IMR-90 (cell line): ENCODE measurements at regions not wholly inside any gene's neighbourhood (a gene's known extent, or its start where the extent isn't known, plus 50 kb on each side); places are given as distances from the start of the nearest gene placed in this dataset.

Source experiments
- ATAC-seq: fragments of 200-7000 bp; cut with Tn5 transposase; 2 replicates; pipeline ENCODE4 v1.9.1; 2020; ENCODE audit warnings: low read depth, mild to moderate bottlenecking, moderate library complexity
- BruUV-seq: library from RNA; stranded (reverse); fragments of 400-500 nt; replicated peaks from 2 replicates; lab custom pipeline; 2021; lab: Mats Ljungman, UMichigan
- CTCF ChIA-PET: fragments of 300-600 bp; formaldehyde crosslinking; extraction: SDS; loops from one replicate; lab custom pipeline; 2021; ENCODE audit warnings: antibody characterized with exemption; lab: Yijun Ruan, JAX
- POLR2A ChIA-PET: fragments of 300-600 bp; sonication (Branson Sonifier 250); formaldehyde crosslinking; loops from one replicate; lab custom pipeline; 2022; ENCODE audit warnings: antibody characterized with exemption; ENCODE audit not compliant: unreplicated experiment; lab: Charles Lee
- DNase-seq: peaks from one replicate; pipeline ENCODE4 v3.0.0; 2013
- H2AFZ ChIP-seq: replicated peaks from 2 replicates; pipeline ENCODE3; 2013; ENCODE audit warnings: low read length, mild to moderate bottlenecking; ENCODE audit not compliant: poor library complexity
- H2AK5ac ChIP-seq: 2 replicates; pipeline ENCODE4 v1.6.1; 2013; ENCODE audit warnings: low read depth, low read length, inconsistent platforms
- H2AK9ac ChIP-seq: replicated peaks from 2 replicates; pipeline ENCODE3; 2013; ENCODE audit warnings: mild to moderate bottlenecking, low read depth, low read length, moderate library complexity; ENCODE audit not compliant: poor library complexity
- H2BK120ac ChIP-seq: 2 replicates; pipeline ENCODE4 v1.6.1; 2013; ENCODE audit warnings: low read depth, low read length, inconsistent platforms
- H2BK15ac ChIP-seq: 3 replicates; pipeline ENCODE4 v1.6.1; 2013; ENCODE audit warnings: low read depth, low read length, inconsistent platforms
- H2BK20ac ChIP-seq: 2 replicates; pipeline ENCODE4 v1.6.1; 2013; ENCODE audit warnings: low read depth, mild to moderate bottlenecking, inconsistent platforms, low read length, moderate library complexity
- H2BK5ac ChIP-seq: 2 replicates; pipeline ENCODE4 v1.6.1; 2013; ENCODE audit warnings: mild to moderate bottlenecking, low read depth, low read length, inconsistent platforms; ENCODE audit not compliant: poor library complexity, severe bottlenecking
- H3K14ac ChIP-seq: replicated peaks from 2 replicates; pipeline ENCODE4 v1.6.1; 2013; ENCODE audit warnings: low read depth, low read length, inconsistent platforms
- H3K18ac ChIP-seq: 2 replicates; pipeline ENCODE4 v1.6.1; 2013; ENCODE audit warnings: low read depth, low read length, control low read depth
- H3K23ac ChIP-seq: 2 replicates; pipeline ENCODE4 v1.6.1; 2013; ENCODE audit warnings: low read depth, low read length, inconsistent platforms
- H3K27ac ChIP-seq: 2 replicates; pipeline ENCODE4 v1.5.1; 2013; ENCODE audit warnings: mild to moderate bottlenecking, control low read depth, low read length; ENCODE audit not compliant: insufficient read depth
- H3K27me3 ChIP-seq: 2 replicates; pipeline ENCODE4 v1.6.1; 2013; ENCODE audit warnings: low read length; ENCODE audit not compliant: control insufficient read depth, insufficient read depth
- H3K36me3 ChIP-seq: 2 replicates; pipeline ENCODE4 v1.6.1; 2013; ENCODE audit warnings: low read length, mixed read lengths; ENCODE audit not compliant: control insufficient read depth, insufficient read depth
- H3K4ac ChIP-seq: 2 replicates; pipeline ENCODE4 v1.6.1; 2013; ENCODE audit warnings: low read depth, low read length, inconsistent platforms
- H3K4me1 ChIP-seq: 2 replicates; pipeline ENCODE4 v1.6.1; 2013; ENCODE audit warnings: low read length, mixed read lengths; ENCODE audit not compliant: control insufficient read depth, insufficient read depth
- H3K4me2 ChIP-seq: 2 replicates; pipeline ENCODE4 v1.6.1; 2013; ENCODE audit warnings: low read depth, mild to moderate bottlenecking, control low read depth, low read length, moderate library complexity
- H3K4me3 ChIP-seq: 2 replicates; pipeline ENCODE4 v1.5.1; 2013; ENCODE audit warnings: low read depth, mild to moderate bottlenecking, control low read depth, low read length, moderate library complexity; ENCODE audit not compliant: insufficient read depth
- H3K56ac ChIP-seq: 2 replicates; pipeline ENCODE4 v1.6.1; 2013; ENCODE audit warnings: low read length, inconsistent platforms; ENCODE audit not compliant: insufficient read depth; ENCODE audit errors: extremely low read depth
- H3K79me1 ChIP-seq, 2 experiments: 2 replicates each; pipeline ENCODE4 v1.6.1; 2013; ENCODE audit warnings: low read length in 2 of 2, inconsistent platforms in 1 of 2, low read depth in 1 of 2
- H3K9ac ChIP-seq: 2 replicates; pipeline ENCODE4 v1.6.1; 2013; ENCODE audit warnings: low read depth, low read length, control low read depth
- H3K9me1 ChIP-seq: 2 replicates; pipeline ENCODE4 v1.6.1; 2013; ENCODE audit warnings: low read length, inconsistent platforms; ENCODE audit not compliant: insufficient read depth
- H3K9me3 ChIP-seq: 2 replicates; pipeline ENCODE4 v1.6.1; 2013; ENCODE audit warnings: low read length; ENCODE audit not compliant: control insufficient read depth, insufficient read depth
- H4K20me1 ChIP-seq: 2 replicates; pipeline ENCODE4 v1.6.1; 2013; ENCODE audit warnings: low read length, inconsistent platforms; ENCODE audit not compliant: insufficient read depth
- H4K5ac ChIP-seq: 2 replicates; pipeline ENCODE4 v1.6.1; 2013; ENCODE audit warnings: mild to moderate bottlenecking, low read depth, low read length, control low read depth
- H4K8ac ChIP-seq, 2 experiments: 2 replicates each; pipeline ENCODE4 v1.6.1; 2013; ENCODE audit warnings: low read depth in 2 of 2, low read length in 2 of 2, control low read depth in 1 of 2, inconsistent platforms in 1 of 2
- H4K91ac ChIP-seq: 2 replicates; pipeline ENCODE4 v1.6.1; 2013; ENCODE audit warnings: low read depth, low read length, inconsistent platforms; ENCODE audit not compliant: insufficient read depth
- BHLHE40 ChIP-seq: fragments of 150-350 bp; IDR thresholded peaks from 2 replicates; pipeline ENCODE4 v1.6.1; 2016; ENCODE audit warnings: mild to moderate bottlenecking, low read depth, low read length
- CTCF ChIP-seq: conservative IDR thresholded peaks from 2 replicates; pipeline ENCODE4 v1.5.1; 2012; ENCODE audit warnings: mild to moderate bottlenecking, low read depth, low read length, improper control_type of control experiment
- MAZ ChIP-seq: IDR thresholded peaks from 2 replicates; pipeline ENCODE4 v1.6.1; 2012; ENCODE audit warnings: low read depth, mild to moderate bottlenecking, low read length, improper control_type of control experiment, moderate library complexity, borderline replicate concordance
- RCOR1 ChIP-seq: IDR thresholded peaks from 2 replicates; pipeline ENCODE4 v1.6.1; 2012; ENCODE audit warnings: mild to moderate bottlenecking, low read length, improper control_type of control experiment; ENCODE audit not compliant: insufficient replicate concordance
- RFX5 ChIP-seq: IDR thresholded peaks from 2 replicates; pipeline ENCODE4 v1.8.0; 2012; ENCODE audit warnings: low read depth, mild to moderate bottlenecking, low read length, moderate library complexity
- USF2 ChIP-seq: fragments of 150-350 bp; IDR thresholded peaks from 2 replicates; pipeline ENCODE4 v1.6.1; 2017; ENCODE audit warnings: mild to moderate bottlenecking, antibody characterized with exemption, low read length, low read depth
- WGBS, 2 experiments: methylation state at CpG; one replicate each; pipeline versions ENCODE4 v1.1.5 to v1.1.7; 2013; ENCODE audit warnings: missing lambda C conversion rate in 2 of 2; ENCODE audit not compliant: insufficient read length in 1 of 2; ENCODE audit errors: extremely low coverage in 2 of 2; 5-methylcytosine and 5-hydroxymethylcytosine counted together
- dilution Hi-C: fragments of 300-500 bp; cut with HindIII; formaldehyde crosslinking; loops from one replicate; pipeline ENCODE4 v1.14.3; 2018; ENCODE audit warnings: low sequenced_read_pairs; ENCODE audit not compliant: unreplicated experiment
- in situ Hi-C: fragments of 300-500 bp; cut with MboI; formaldehyde crosslinking; loops from 3 replicates; pipeline ENCODE4 v1.14.3; 2019; ENCODE audit warnings: low sequenced_read_pairs, inconsistent platforms, mixed read lengths
- intact Hi-C: fragments of 100-400 bp; cut with micrococcal nuclease; formaldehyde crosslinking; loops from 2 replicates; pipeline ENCODE4 v1.10.0; 2022

GRCh38 chr1:56188855-56189254, 390.5 kb downstream of the PLPP3 start:
- H2BK5ac ChIP-seq: no peak overlapping the region
- no peak overlapping the region for H4K8ac ChIP-seq
- POLR2A ChIA-PET: no interaction called here
- no peak overlapping the region for H3K18ac ChIP-seq
- no peak overlapping the region for H3K27ac ChIP-seq
- peaks cover 4% of the 10 kb centered on the region; the same call in 1 of the 2 replicates for H3K4me1 ChIP-seq
- H4K91ac ChIP-seq: no peak overlapping the region
- in situ Hi-C loops: no loop called here
- no peak overlapping the region for H3K56ac ChIP-seq
- H4K5ac ChIP-seq: no peak overlapping the region; the same call in 1 of the 2 replicates
- no peaks in the 10 kb centered on the region for H3K27me3 ChIP-seq
- CTCF ChIA-PET: no interaction called here
- H3K9me3 ChIP-seq: no peaks in the 10 kb centered on the region
- WGBS, 2 experiments: 100% methylated on average over 1 of the region's 3 CpGs; no CpG with 5 or more reads in 1 of the 2 experiments
- no peak overlapping the region for H3K4me3 ChIP-seq
- no peak overlapping the region for H3K9ac ChIP-seq
- no peak overlapping the region for H2AK9ac ChIP-seq
- ATAC-seq (no peak), DNase-seq (no peak)
- H3K23ac ChIP-seq: no peak overlapping the region
- H3K4ac ChIP-seq: no peak overlapping the region
- no peak overlapping the region for H2AFZ ChIP-seq
- intact Hi-C loops: loop anchor here (10.0 kb wide), 1 partner anchor 296 kb away; no protein-coding TSS in a partner anchor
- 0 out of 2 replicates have a peak, but pooled peaks cover 2% of the 10 kb centered on the region for H3K9me1 ChIP-seq
- no peaks in the 10 kb centered on the region for H3K79me1 ChIP-seq
- H2BK120ac ChIP-seq: no peak overlapping the region
- dilution Hi-C loops: no loop called here
- H4K20me1 ChIP-seq: no peaks in the 10 kb centered on the region
- H2AK5ac ChIP-seq: no peak overlapping the region
- BruUV-seq: no TSS peak
- TF ChIP-seq RFX5: no peak
- no peak for TF ChIP-seq MAZ
- no peak for TF ChIP-seq BHLHE40
- no peak for TF ChIP-seq RCOR1
- TF ChIP-seq CTCF: no peak
- no peak for TF ChIP-seq USF2
- no peaks in the 10 kb centered on the region for H3K36me3 ChIP-seq
- H2BK15ac ChIP-seq: no peak overlapping the region
- H3K4me2 ChIP-seq: no peak overlapping the region
- no peak overlapping the region for H2BK20ac ChIP-seq
- H3K14ac ChIP-seq: no peak overlapping the region
